ENCODE measurements at regions not wholly inside any gene's neighbourhood (a gene's known extent, or its start where the extent isn't known, plus 50 kb on each side); places are given as distances from the start of the nearest gene placed in this dataset.

GRCh38 chr6:23002044-23002619, 432.8 kb downstream of the HDGFL1 start:
- H3K9me3 ChIP-seq: no peaks in the 10 kb centered on the region
- no peaks in the 10 kb centered on the region for H3K27me3 ChIP-seq
- H3K4me1 ChIP-seq: peaks cover 0 to 3% (median 0%) of the 10 kb centered on the region in 4 donors
- intact Hi-C loops (cut with DNase I; ENCODE audit: low total_unique reads): no loop called here
- WGBS, 2 donors (ENCODE audit: low coverage in 1 of 2): 78 to 92% methylated on average over 1 of the region's 1 CpG
- H3K4me3 ChIP-seq: no peak overlapping the region
- no peak for TF ChIP-seq EP300 (IDR thresholded peaks at IDR 0.05; ENCODE audit: low read depth)
- TF ChIP-seq POLR2A (IDR thresholded peaks at IDR 0.05): no peak
- TF ChIP-seq CTCF (IDR thresholded peaks at IDR 0.05): no peak
- no peak for TF ChIP-seq POLR2AphosphoS5 (IDR thresholded peaks at IDR 0.05)
- DNase-seq: no peak
- in situ Hi-C loops (cut with MboI; ENCODE audit: low pct_ligation_motif_present in 1 of 4, low pct_unique_long_range_greater_than_20kb in 1 of 4, low sequenced_read_pairs in 3 of 4): no loop called here
- no peaks in the 10 kb centered on the region for H3K36me3 ChIP-seq
- no peak overlapping the region for H3K27ac ChIP-seq

GRCh38 chr6:23003671-23004467, 434.5 kb downstream of the HDGFL1 start:
- intact Hi-C loops (cut with DNase I; ENCODE audit: low total_unique reads) (no loop called here), in situ Hi-C loops (cut with MboI; ENCODE audit: low pct_ligation_motif_present in 1 of 4, low pct_unique_long_range_greater_than_20kb in 1 of 4, low sequenced_read_pairs in 3 of 4) (no loop called here)
- WGBS, 2 donors (ENCODE audit: low coverage in 1 of 2): 60 to 78% methylated on average over 9 to 14 of the region's 14 CpGs
- Histone ChIP-seq H3K36me3 (no peaks in the 10 kb centered on the region), H3K27me3 (no peaks in the 10 kb centered on the region), H3K4me1 (no peaks in the 10 kb centered on the region), H3K4me3 (no peak overlapping the region), H3K27ac (no peak overlapping the region), H3K9me3 (no peaks in the 10 kb centered on the region)
- TF ChIP-seq EP300 (IDR thresholded peaks at IDR 0.05; ENCODE audit: low read depth) (no peak), POLR2A (IDR thresholded peaks at IDR 0.05) (no peak), CTCF (IDR thresholded peaks at IDR 0.05) (no peak), POLR2AphosphoS5 (IDR thresholded peaks at IDR 0.05) (no peak)
- no peak for DNase-seq

GRCh38 chr6:23006656-23007055, 437.3 kb downstream of the HDGFL1 start:
- Histone ChIP-seq H3K27ac (no peak overlapping the region), H3K4me1 (no peaks in the 10 kb centered on the region), H3K9me3 (no peaks in the 10 kb centered on the region), H3K27me3 (no peaks in the 10 kb centered on the region), H3K4me3 (no peak overlapping the region), H3K36me3 (no peaks in the 10 kb centered on the region)
- TF ChIP-seq POLR2AphosphoS5 (IDR thresholded peaks at IDR 0.05): no peak
- TF ChIP-seq POLR2A (IDR thresholded peaks at IDR 0.05): no peak
- intact Hi-C loops (cut with DNase I; ENCODE audit: low total_unique reads): no loop called here
- DNase-seq: no peak
- 0 to 25% methylated on average over 1 of the region's 1 CpG for WGBS, 2 donors (ENCODE audit: low coverage in 1 of 2)
- in situ Hi-C loops (cut with MboI; ENCODE audit: low pct_ligation_motif_present in 1 of 4, low pct_unique_long_range_greater_than_20kb in 1 of 4, low sequenced_read_pairs in 3 of 4): no loop called here

- in situ Hi-C loops (cut with MboI; ENCODE audit: low pct_ligation_motif_present in 1 of 4, low pct_unique_long_range_greater_than_20kb in 1 of 4, low sequenced_read_pairs in 3 of 4): no loop called here
- H3K36me3 ChIP-seq: no peaks in the 10 kb centered on the region
- H3K9me3 ChIP-seq: no peaks in the 10 kb centered on the region
- no peaks in the 10 kb centered on the region for H3K4me1 ChIP-seq
- H3K27me3 ChIP-seq: no peaks in the 10 kb centered on the region
- DNase-seq: no peak
- intact Hi-C loops (cut with DNase I; ENCODE audit: low total_unique reads): no loop called here
- TF ChIP-seq CTCF (IDR thresholded peaks at IDR 0.05) (no peak), EP300 (IDR thresholded peaks at IDR 0.05; ENCODE audit: low read depth) (no peak), POLR2A (IDR thresholded peaks at IDR 0.05) (no peak), POLR2AphosphoS5 (IDR thresholded peaks at IDR 0.05) (no peak)
- H3K4me3 ChIP-seq: no peak overlapping the region
- no peak overlapping the region for H3K27ac ChIP-seq
Measured at GRCh38 chr6:23011615-23012014, 442.2 kb downstream of the HDGFL1 start.

Data from transverse colon (tissue), 4 donors.